A673 (cell line): ENCODE measurements at regions not wholly inside any gene's neighbourhood (a gene's known extent, or its start where the extent isn't known, plus 50 kb on each side); places are given as distances from the start of the nearest gene placed in this dataset.
"Not testable (repeated sequence)": the region's sequence is repeated elsewhere in the genome, so short reads cannot be mapped to it uniquely, and the experiment has no call there.

ENCODE experiments used
- BruUV-seq: library from RNA; stranded (reverse); fragments of 400-500 nt; replicated peaks from 2 replicates; lab custom pipeline; 2021; lab: Mats Ljungman, UMichigan
- CTCF ChIA-PET: fragments of 300-600 bp; sonication (Branson Sonifier 250); formaldehyde crosslinking; loops from one replicate; lab custom pipeline; 2022; ENCODE audit warnings: antibody characterized with exemption; lab: Charles Lee
- POLR2A ChIA-PET: fragments of 300-600 bp; sonication (Branson Sonifier 250); formaldehyde crosslinking; loops from one replicate; lab custom pipeline; 2022; ENCODE audit warnings: antibody characterized with exemption; ENCODE audit not compliant: low non-redundant PET; lab: Charles Lee
- DNase-seq: peaks from one replicate; pipeline ENCODE4 v3.0.0-alpha.2; 2015; ENCODE audit warnings: low spot score
- H3K27ac ChIP-seq: fragments of 200-600 bp; sonication (generic); 2 replicates; pipeline ENCODE4 v1.5.1; 2016; ENCODE audit warnings: mixed run types, low read depth, mild to moderate bottlenecking, mixed read lengths, antibody characterized with exemption, low read length; ENCODE audit not compliant: poor library complexity, severe bottlenecking
- H3K27me3 ChIP-seq: fragments of 200-600 bp; sonication (generic); replicated peaks from 2 replicates; pipeline ENCODE4 v1.6.1; 2017; ENCODE audit warnings: mixed run types, low read depth, mild to moderate bottlenecking, mixed read lengths, antibody characterized with exemption, low read length; ENCODE audit not compliant: insufficient read depth, poor library complexity
- H3K36me3 ChIP-seq: fragments of 200-600 bp; sonication (generic); 2 replicates; pipeline ENCODE4 v1.6.1; 2016; ENCODE audit warnings: mixed run types, mild to moderate bottlenecking, mixed read lengths, antibody characterized with exemption, low read length; ENCODE audit not compliant: insufficient read depth, poor library complexity, severe bottlenecking
- H3K4me1 ChIP-seq: fragments of 200-600 bp; sonication (generic); 2 replicates; pipeline ENCODE4 v1.6.1; 2017; ENCODE audit warnings: mixed run types, mild to moderate bottlenecking, mixed read lengths, antibody characterized with exemption, low read length; ENCODE audit not compliant: insufficient read depth, poor library complexity, severe bottlenecking
- H3K4me3 ChIP-seq: fragments of 200-600 bp; sonication (generic); 2 replicates; pipeline ENCODE4 v1.5.1; 2016; ENCODE audit warnings: low read depth, mixed run types, mild to moderate bottlenecking, mixed read lengths, low read length; ENCODE audit not compliant: poor library complexity, severe bottlenecking
- H3K9me3 ChIP-seq: fragments of 200-600 bp; sonication (generic); 2 replicates; pipeline ENCODE4 v1.6.1; 2016; ENCODE audit warnings: mixed run types, low read depth, mild to moderate bottlenecking, mixed read lengths, antibody characterized with exemption, low read length; ENCODE audit not compliant: poor library complexity, severe bottlenecking
- CTCF ChIP-seq: fragments of 300-800, 200-600 bp; sonication (generic); conservative IDR thresholded peaks from 2 replicates; pipeline ENCODE4 v1.5.1; 2017; ENCODE audit warnings: low read depth, mild to moderate bottlenecking, antibody characterized with exemption, low read length, moderate library complexity, mixed read lengths
- EZH2 ChIP-seq: fragments of 200-600 bp; sonication (generic); IDR thresholded peaks from 2 replicates; pipeline ENCODE4 v1.6.1; 2017; ENCODE audit warnings: borderline replicate concordance, low read depth, mild to moderate bottlenecking, mixed read lengths, antibody characterized with exemption, low read length; ENCODE audit not compliant: poor library complexity, severe bottlenecking
- intact Hi-C: fragments of 100-400 bp; cut with micrococcal nuclease; formaldehyde crosslinking; loops from one replicate; pipeline ENCODE4 v1.10.0; 2022; ENCODE audit not compliant: unreplicated experiment

- H3K27ac ChIP-seq, result no peak overlapping the region
- no peaks in the 10 kb centered on the region for H3K36me3 ChIP-seq
- no peak for DNase-seq
- no peak for TF ChIP-seq EZH2
- peak; percentile 27; the same call in 1 of the 2 replicates for TF ChIP-seq CTCF
- POLR2A ChIA-PET, result no interaction called here
- peaks cover 5% of the 10 kb centered on the region for H3K27me3 ChIP-seq
- H3K4me1 ChIP-seq, result no peaks in the 10 kb centered on the region
- intact Hi-C loops, result no loop called here
- no peaks in the 10 kb centered on the region for H3K9me3 ChIP-seq
- H3K4me3 ChIP-seq, result no peak overlapping the region
- no TSS peak for BruUV-seq
- CTCF ChIA-PET, result no interaction called here
Observed at GRCh38 chr14:21902561-21903181, 229.1 kb upstream of the OR4E1 start.

- H3K9me3 ChIP-seq, H3K4me3 ChIP-seq, H3K4me1 ChIP-seq, H3K36me3 ChIP-seq, intact Hi-C loops, BruUV-seq, CTCF ChIA-PET, POLR2A ChIA-PET, DNase-seq, H3K27ac ChIP-seq, H3K27me3 ChIP-seq: not testable (repeated sequence)
Observed at GRCh38 chr14:21894898-21895194, 221.2 kb upstream of the OR4E1 start.

GRCh38 chr14:21894003-21894897 lies 220.6 kb upstream of the OR4E1 start:
- Histone ChIP-seq H3K36me3 (no peaks in the 10 kb centered on the region), H3K27ac (no peak overlapping the region), H3K9me3 (no peaks in the 10 kb centered on the region), H3K4me1 (no peaks in the 10 kb centered on the region), H3K4me3 (no peak overlapping the region), H3K27me3 (no peaks in the 10 kb centered on the region)
- intact Hi-C loops, result no loop called here
- TF ChIP-seq EZH2 (no peak), CTCF (peak; percentile 73)
- ChIA-PET POLR2A (no interaction called here), CTCF (interaction anchor here (0.7 kb wide), 1 partner anchor 129 kb away, joined by 3 read pairs; no protein-coding TSS in a partner anchor)
- peak; percentile 41 for DNase-seq
- BruUV-seq, result no TSS peak
